ENCODE measurements at regions not wholly inside any gene's neighbourhood (a gene's known extent, or its start where the extent isn't known, plus 50 kb on each side); places are given as distances from the start of the nearest gene placed in this dataset.
"Not testable (repeated sequence)": the region's sequence is repeated elsewhere in the genome, so short reads cannot be mapped to it uniquely, and the experiment has no call there.

DNA sequence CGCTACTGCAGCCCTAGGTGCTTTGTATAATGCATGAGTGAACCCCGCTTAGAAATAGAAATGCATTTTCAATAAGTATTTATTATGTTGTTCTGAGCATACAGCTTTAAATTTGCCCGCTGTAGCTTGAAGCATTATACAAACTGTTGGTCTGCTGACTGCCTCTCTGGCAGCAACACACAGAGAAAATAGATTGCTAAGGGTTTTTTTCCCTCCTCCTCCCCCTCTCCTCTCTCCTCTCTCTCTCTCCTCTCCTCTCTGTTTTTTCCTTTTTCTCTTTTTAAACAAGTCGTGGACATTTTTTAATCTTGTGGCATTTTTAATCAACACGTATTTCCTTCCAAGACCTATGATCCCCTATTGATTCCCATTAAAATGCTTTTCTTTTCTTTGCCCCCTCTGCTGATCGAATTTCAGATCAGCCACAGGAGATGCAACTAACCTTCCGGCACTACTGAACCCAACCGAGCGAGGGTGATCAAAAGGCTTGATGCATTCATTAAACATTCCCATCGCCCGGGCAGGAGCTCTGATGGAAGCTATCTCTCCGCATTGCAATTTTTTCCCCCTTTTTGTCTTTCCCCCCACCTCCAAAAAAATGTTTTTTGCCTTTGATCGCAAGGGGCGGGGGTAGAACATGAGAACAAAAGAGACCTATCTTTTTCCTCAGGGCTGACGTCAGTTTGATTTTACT is 90.7 kb upstream of the ARID1B start:
- Mint-ChIP-seq H3K27me3 (ENCODE audit: unreplicated experiment) (peaks cover 13% of the 10 kb centered on the region), H3K27ac (ENCODE audit: unreplicated experiment) (peak overlapping the region; percentile 99), H3K4me3 (ENCODE audit: unreplicated experiment) (peak overlapping the region; percentile 94), H3K36me3 (ENCODE audit: unreplicated experiment) (no peaks in the 10 kb centered on the region), H3K4me1 (ENCODE audit: low read depth, unreplicated experiment) (peaks cover 30% of the 10 kb centered on the region), H3K9me3 (ENCODE audit: unreplicated experiment) (peaks cover 7% of the 10 kb centered on the region)
- peak; percentile 44 for DNase-seq
- TF ChIP-seq, protein P1, sequence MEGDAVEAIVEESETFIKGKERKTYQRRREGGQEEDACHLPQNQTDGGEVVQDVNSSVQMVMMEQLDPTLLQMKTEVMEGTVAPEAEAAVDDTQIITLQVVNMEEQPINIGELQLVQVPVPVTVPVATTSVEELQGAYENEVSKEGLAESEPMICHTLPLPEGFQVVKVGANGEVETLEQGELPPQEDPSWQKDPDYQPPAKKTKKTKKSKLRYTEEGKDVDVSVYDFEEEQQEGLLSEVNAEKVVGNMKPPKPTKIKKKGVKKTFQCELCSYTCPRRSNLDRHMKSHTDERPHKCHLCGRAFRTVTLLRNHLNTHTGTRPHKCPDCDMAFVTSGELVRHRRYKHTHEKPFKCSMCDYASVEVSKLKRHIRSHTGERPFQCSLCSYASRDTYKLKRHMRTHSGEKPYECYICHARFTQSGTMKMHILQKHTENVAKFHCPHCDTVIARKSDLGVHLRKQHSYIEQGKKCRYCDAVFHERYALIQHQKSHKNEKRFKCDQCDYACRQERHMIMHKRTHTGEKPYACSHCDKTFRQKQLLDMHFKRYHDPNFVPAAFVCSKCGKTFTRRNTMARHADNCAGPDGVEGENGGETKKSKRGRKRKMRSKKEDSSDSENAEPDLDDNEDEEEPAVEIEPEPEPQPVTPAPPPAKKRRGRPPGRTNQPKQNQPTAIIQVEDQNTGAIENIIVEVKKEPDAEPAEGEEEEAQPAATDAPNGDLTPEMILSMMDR (IDR thresholded peaks at IDR 0.05; ENCODE audit: partially characterized antibody, unreplicated experiment), result peak; percentile 12

DNA sequence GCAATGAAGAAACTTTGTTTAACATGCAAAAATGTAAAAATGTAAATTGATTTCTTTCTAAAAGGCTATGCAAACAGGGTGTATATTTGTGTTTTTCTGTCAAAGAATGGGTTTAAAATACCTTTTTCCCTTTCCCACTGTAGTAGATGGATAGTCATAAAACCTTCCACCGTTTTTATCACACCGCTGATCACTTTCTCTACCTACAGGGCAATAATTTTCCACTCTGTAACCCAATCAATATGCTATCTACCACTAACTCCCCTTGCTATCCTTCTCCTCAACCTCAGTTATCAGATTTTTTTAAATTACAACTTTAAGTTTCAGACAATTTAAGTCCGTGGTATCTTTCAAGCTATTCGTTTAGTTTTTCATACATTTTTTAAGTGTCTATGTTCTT is 91.4 kb upstream of the ARID1B start:
- TF ChIP-seq, protein P1 (IDR thresholded peaks at IDR 0.05; ENCODE audit: partially characterized antibody, unreplicated experiment), result no peak
- Mint-ChIP-seq H3K27me3 (ENCODE audit: unreplicated experiment) (peaks cover 13% of the 10 kb centered on the region), H3K27ac (ENCODE audit: unreplicated experiment) (peak overlapping the region; percentile 99), H3K9me3 (ENCODE audit: unreplicated experiment) (peaks cover 7% of the 10 kb centered on the region), H3K36me3 (ENCODE audit: unreplicated experiment) (no peaks in the 10 kb centered on the region), H3K4me1 (ENCODE audit: low read depth, unreplicated experiment) (peaks cover 30% of the 10 kb centered on the region), H3K4me3 (ENCODE audit: unreplicated experiment) (peak overlapping the region; percentile 94)
- no peak for DNase-seq

DNA sequence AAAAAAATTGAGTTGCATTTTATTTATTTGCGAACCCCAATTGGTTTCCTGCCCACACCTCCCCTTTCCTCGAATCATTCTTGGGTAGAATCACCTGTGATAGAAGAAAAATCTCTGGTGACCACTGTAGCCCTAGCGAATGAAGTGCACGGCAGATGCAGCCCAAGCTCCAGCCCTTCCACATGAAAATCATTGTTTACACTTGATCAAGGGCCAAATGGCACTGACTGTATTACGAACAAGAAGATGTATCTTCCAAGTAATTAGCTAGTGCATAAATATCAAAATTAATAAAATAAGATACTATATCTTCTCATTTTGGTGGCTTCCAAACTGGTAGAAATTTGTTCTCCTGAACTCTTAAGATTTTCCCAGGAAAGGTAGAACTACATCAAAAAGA is 93.4 kb upstream of the ARID1B start:
- Mint-ChIP-seq H3K9me3 (ENCODE audit: unreplicated experiment) (peaks cover 7% of the 10 kb centered on the region), H3K4me1 (ENCODE audit: low read depth, unreplicated experiment) (peaks cover 21% of the 10 kb centered on the region), H3K36me3 (ENCODE audit: unreplicated experiment) (no peaks in the 10 kb centered on the region), H3K27ac (ENCODE audit: unreplicated experiment) (no peak overlapping the region), H3K4me3 (ENCODE audit: unreplicated experiment) (no peak overlapping the region), H3K27me3 (ENCODE audit: unreplicated experiment) (peaks cover 13% of the 10 kb centered on the region)
- TF ChIP-seq, protein P1 (IDR thresholded peaks at IDR 0.05; ENCODE audit: partially characterized antibody, unreplicated experiment), result no peak
- no peak for DNase-seq

DNA sequence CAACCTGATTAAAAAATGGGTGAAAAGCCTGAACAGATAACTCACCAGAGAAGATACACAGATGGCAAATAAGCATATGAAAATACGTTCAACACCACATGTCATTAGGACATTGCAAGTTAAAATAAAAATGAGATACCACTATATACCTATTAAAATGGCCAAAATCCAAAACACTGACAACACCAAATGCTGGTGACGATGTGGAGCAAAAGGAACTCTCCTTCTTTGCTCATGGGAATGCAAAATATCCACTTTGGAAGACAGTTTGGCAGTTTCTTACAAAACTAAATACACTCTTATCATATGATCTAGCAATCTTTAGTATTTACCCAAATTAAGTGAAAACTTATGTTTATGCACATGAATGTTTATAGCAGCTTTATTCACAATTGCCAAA is 100.5 kb upstream of the ARID1B start:
- Mint-ChIP-seq H3K27ac (ENCODE audit: unreplicated experiment) (no peak overlapping the region), H3K9me3 (ENCODE audit: unreplicated experiment) (peaks cover 10% of the 10 kb centered on the region)

DNA sequence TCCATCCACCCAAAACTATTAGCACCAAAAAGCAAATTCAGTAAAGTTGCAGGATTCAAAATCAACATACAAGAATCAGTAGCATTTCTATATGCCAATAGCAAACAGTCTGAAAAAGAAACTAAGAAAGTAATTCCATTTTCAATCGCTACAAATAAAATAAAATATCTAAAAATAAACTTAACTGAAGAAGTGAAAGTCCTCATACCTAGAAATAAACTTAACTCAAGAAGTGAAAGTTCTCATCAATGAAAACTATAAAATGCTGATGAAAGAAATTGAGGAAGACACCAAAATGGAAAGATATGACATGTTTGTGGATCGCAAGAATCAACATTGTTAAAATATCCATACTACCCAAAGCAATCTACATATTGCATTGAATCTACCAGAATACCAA is 103.0 kb upstream of the ARID1B start:
- no peak for DNase-seq
- peaks cover 17% of the 10 kb centered on the region for H3K36me3 Mint-ChIP-seq (ENCODE audit: unreplicated experiment)
- no peak overlapping the region for H3K4me3 Mint-ChIP-seq (ENCODE audit: unreplicated experiment)
- no peaks in the 10 kb centered on the region for H3K4me1 Mint-ChIP-seq (ENCODE audit: low read depth, unreplicated experiment)
- H3K9me3 Mint-ChIP-seq (ENCODE audit: unreplicated experiment), result peaks cover 17% of the 10 kb centered on the region
- TF ChIP-seq, protein P1 (IDR thresholded peaks at IDR 0.05; ENCODE audit: partially characterized antibody, unreplicated experiment), result no peak
- peaks cover 3% of the 10 kb centered on the region for H3K27me3 Mint-ChIP-seq (ENCODE audit: unreplicated experiment)
- H3K27ac Mint-ChIP-seq (ENCODE audit: unreplicated experiment), result no peak overlapping the region

More for the DNA sequence above, 100.5 kb upstream of the ARID1B start:
- Mint-ChIP-seq H3K36me3 (ENCODE audit: unreplicated experiment) (peaks cover 12% of the 10 kb centered on the region), H3K4me1 (ENCODE audit: low read depth, unreplicated experiment) (no peaks in the 10 kb centered on the region), H3K4me3 (ENCODE audit: unreplicated experiment) (no peak overlapping the region), H3K27me3 (ENCODE audit: unreplicated experiment) (peaks cover 3% of the 10 kb centered on the region)
- TF ChIP-seq, protein P1 (IDR thresholded peaks at IDR 0.05; ENCODE audit: partially characterized antibody, unreplicated experiment), result no peak
- DNase-seq, result no peak

DNA sequence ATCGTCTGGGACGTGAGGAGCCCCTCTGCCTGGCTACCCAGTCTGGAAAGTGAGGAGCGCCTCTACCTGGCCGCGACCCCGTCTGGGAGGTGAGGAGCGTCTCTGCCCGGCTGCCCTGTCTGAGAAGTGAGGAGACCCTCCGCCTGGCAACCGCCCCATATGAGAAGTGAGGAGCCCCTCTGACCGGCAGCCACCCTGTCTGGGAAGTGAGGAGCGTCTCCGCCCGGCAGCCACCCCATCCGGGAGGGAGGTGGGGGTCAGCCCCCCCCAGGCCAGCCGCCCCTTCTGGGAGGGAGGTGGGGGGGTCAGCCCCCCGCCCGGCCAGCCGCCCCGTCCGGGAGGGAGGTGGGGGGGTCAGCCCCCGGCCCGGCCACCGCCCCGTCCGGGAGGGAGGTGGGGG is 107.1 kb upstream of the ARID1B start:
- DNase-seq; H3K27ac Mint-ChIP-seq (ENCODE audit: unreplicated experiment); H3K27me3 Mint-ChIP-seq (ENCODE audit: unreplicated experiment); H3K4me1 Mint-ChIP-seq (ENCODE audit: low read depth, unreplicated experiment); H3K4me3 Mint-ChIP-seq (ENCODE audit: unreplicated experiment): not testable (repeated sequence)
- H3K9me3 Mint-ChIP-seq (ENCODE audit: unreplicated experiment), result peaks cover 18% of the 10 kb centered on the region
- H3K36me3 Mint-ChIP-seq (ENCODE audit: unreplicated experiment), result peaks cover 22% of the 10 kb centered on the region
